SKM-1 (cell line): ENCODE measurements at regions not wholly inside any gene's neighbourhood (a gene's known extent, or its start where the extent isn't known, plus 50 kb on each side); places are given as distances from the start of the nearest gene placed in this dataset.

Source experiments
- DNase-seq: peaks from one replicate; lab custom pipeline; 2025; ENCODE audit not compliant: unreplicated experiment; lab: John Stamatoyannopoulos, UW

GRCh38 chr11:119491753-119492510, 69.0 kb upstream of the THY1 start:
- DNase-seq, result no peak

GRCh38 chr11:119490253-119491006, 67.5 kb upstream of the THY1 start:
- no peak for DNase-seq

GRCh38 chr11:119489087-119489486, 66.1 kb upstream of the THY1 start:
- no peak for DNase-seq

GRCh38 chr11:119488256-119488995, 65.5 kb upstream of the THY1 start:
- no peak for DNase-seq

- DNase-seq, result no peak
Observed at GRCh38 chr11:119486691-119487259, 63.8 kb upstream of the THY1 start.

GRCh38 chr11:119486016-119486415, 63.0 kb upstream of the THY1 start:
- DNase-seq, result no peak

GRCh38 chr11:119484741-119485605, 62.0 kb upstream of the THY1 start:
- no peak for DNase-seq

GRCh38 chr11:119483881-119484371, 61.0 kb upstream of the THY1 start:
- no peak for DNase-seq

GRCh38 chr11:119483341-119483880, 60.4 kb upstream of the THY1 start:
- no peak for DNase-seq

- DNase-seq, result no peak
Observed at GRCh38 chr11:119482521-119483011, 59.6 kb upstream of the THY1 start.

- DNase-seq, result no peak
Observed at GRCh38 chr11:119481667-119482400, 58.9 kb upstream of the THY1 start.

GRCh38 chr11:119481021-119481666, 58.2 kb upstream of the THY1 start:
- peak; percentile 30 for DNase-seq

GRCh38 chr11:119480380-119481020, 57.5 kb upstream of the THY1 start:
- DNase-seq, result no peak

- no peak for DNase-seq
Observed at GRCh38 chr11:119479685-119480275, 56.8 kb upstream of the THY1 start.

GRCh38 chr11:119478711-119479285, 55.8 kb upstream of the THY1 start:
- DNase-seq, result no peak

GRCh38 chr11:119476666-119477331, 53.8 kb upstream of the THY1 start:
- no peak for DNase-seq

GRCh38 chr11:119476038-119476437, 53.1 kb upstream of the THY1 start:
- no peak for DNase-seq
